ENCODE measurements at regions not wholly inside any gene's neighbourhood (a gene's known extent, or its start where the extent isn't known, plus 50 kb on each side); places are given as distances from the start of the nearest gene placed in this dataset.

DNA sequence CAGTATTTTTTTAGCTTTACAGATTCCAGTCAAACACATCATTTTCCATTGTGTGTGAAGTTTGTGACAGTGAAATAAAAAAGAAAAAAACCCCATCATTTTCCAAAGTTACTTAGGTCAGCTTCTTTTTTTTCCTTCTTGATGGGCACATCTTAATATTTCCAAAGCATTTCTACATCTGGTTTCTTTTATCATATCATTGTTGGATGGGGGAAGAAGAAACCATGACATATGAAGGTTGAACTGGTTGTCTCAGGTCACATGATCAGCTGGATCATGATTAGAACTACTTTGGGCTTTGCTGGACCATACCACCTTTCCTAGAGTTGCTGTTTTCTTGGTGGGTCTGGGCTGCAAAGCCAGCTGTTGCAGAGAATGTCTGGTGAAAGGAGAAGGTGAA is 59.8 kb downstream of the FOS start:
- Mint-ChIP-seq H3K4me3 (ENCODE audit: unreplicated experiment) (no peak overlapping the region), H3K27me3 (ENCODE audit: insufficient read depth, unreplicated experiment) (no peaks in the 10 kb centered on the region), H3K36me3 (ENCODE audit: insufficient read depth, unreplicated experiment) (no peaks in the 10 kb centered on the region), H3K27ac (ENCODE audit: unreplicated experiment) (no peak overlapping the region), H3K4me1 (ENCODE audit: low read depth, unreplicated experiment) (no peaks in the 10 kb centered on the region), H3K9me3 (ENCODE audit: unreplicated experiment) (no peaks in the 10 kb centered on the region)
- H3K27me3 ChIP-seq (replicated peaks; ENCODE audit: control insufficient read depth, insufficient read depth, low read length) = no peaks in the 10 kb centered on the region
- BruUV-seq (replicated peaks) = no TSS peak
- TF ChIP-seq, protein P1, sequence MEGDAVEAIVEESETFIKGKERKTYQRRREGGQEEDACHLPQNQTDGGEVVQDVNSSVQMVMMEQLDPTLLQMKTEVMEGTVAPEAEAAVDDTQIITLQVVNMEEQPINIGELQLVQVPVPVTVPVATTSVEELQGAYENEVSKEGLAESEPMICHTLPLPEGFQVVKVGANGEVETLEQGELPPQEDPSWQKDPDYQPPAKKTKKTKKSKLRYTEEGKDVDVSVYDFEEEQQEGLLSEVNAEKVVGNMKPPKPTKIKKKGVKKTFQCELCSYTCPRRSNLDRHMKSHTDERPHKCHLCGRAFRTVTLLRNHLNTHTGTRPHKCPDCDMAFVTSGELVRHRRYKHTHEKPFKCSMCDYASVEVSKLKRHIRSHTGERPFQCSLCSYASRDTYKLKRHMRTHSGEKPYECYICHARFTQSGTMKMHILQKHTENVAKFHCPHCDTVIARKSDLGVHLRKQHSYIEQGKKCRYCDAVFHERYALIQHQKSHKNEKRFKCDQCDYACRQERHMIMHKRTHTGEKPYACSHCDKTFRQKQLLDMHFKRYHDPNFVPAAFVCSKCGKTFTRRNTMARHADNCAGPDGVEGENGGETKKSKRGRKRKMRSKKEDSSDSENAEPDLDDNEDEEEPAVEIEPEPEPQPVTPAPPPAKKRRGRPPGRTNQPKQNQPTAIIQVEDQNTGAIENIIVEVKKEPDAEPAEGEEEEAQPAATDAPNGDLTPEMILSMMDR (IDR thresholded peaks at IDR 0.05; ENCODE audit: insufficient read depth in 1 of 2, low read depth in 1 of 2, low read length in 1 of 2, severe bottlenecking in 1 of 2, unreplicated experiment in 1 of 2) = no peak
- H3K9me3 ChIP-seq = no peaks in the 10 kb centered on the region; the same call in 1 of the 2 replicates
- H3K4me3 ChIP-seq (ENCODE audit: low read depth, low read length) = no peak overlapping the region
- H3K36me3 ChIP-seq (ENCODE audit: control insufficient read depth, insufficient read depth, low read length) = no peaks in the 10 kb centered on the region
- ChIA-PET CTCF (no interaction called here), POLR2A (no interaction called here)
- no peaks in the 10 kb centered on the region for H3K4me1 ChIP-seq
- no peak for DNase-seq
- intact Hi-C loops (cut with micrococcal nuclease; ENCODE audit: unreplicated experiment) = no loop called here

DNA sequence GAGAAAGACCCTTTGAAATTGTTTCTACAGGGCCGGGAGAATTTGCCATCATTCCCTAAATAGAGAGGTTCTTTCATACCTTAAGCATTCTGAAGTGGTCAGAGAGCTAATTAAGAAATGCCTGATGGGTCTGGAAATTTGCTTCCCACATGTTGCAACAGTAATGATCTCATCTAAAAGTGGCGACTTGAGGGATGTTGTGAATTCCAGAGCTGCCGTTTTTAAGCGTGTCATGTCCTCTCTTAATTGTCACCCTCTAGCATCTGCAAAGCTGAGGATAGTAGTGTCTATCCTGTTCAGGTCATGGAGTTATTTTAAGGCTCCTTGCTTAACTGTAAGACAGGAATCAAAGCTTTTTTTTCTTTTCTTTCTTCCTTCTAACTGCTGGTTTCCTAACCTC is 60.4 kb downstream of the FOS start:
- H3K27ac Mint-ChIP-seq (ENCODE audit: unreplicated experiment) = no peak overlapping the region
- CTCF ChIA-PET = no interaction called here
- no peaks in the 10 kb centered on the region for H3K4me1 ChIP-seq
- H3K36me3 ChIP-seq (ENCODE audit: control insufficient read depth, insufficient read depth, low read length) = no peaks in the 10 kb centered on the region
- no peak overlapping the region for H3K4me3 Mint-ChIP-seq (ENCODE audit: unreplicated experiment)
- no peak for DNase-seq
- H3K4me1 Mint-ChIP-seq (ENCODE audit: low read depth, unreplicated experiment) = no peaks in the 10 kb centered on the region
- intact Hi-C loops (cut with micrococcal nuclease; ENCODE audit: unreplicated experiment) = no loop called here
- H3K27me3 Mint-ChIP-seq (ENCODE audit: insufficient read depth, unreplicated experiment) = no peaks in the 10 kb centered on the region
- POLR2A ChIA-PET = no interaction called here
- H3K4me3 ChIP-seq (ENCODE audit: low read depth, low read length) = no peak overlapping the region
- no TSS peak for BruUV-seq (replicated peaks)
- TF ChIP-seq, protein P1 (IDR thresholded peaks at IDR 0.05; ENCODE audit: insufficient read depth in 1 of 2, low read depth in 1 of 2, low read length in 1 of 2, severe bottlenecking in 1 of 2, unreplicated experiment in 1 of 2) = no peak
- no peaks in the 10 kb centered on the region for H3K36me3 Mint-ChIP-seq (ENCODE audit: insufficient read depth, unreplicated experiment)
- no peaks in the 10 kb centered on the region for H3K9me3 Mint-ChIP-seq (ENCODE audit: unreplicated experiment)
- no peaks in the 10 kb centered on the region for H3K27me3 ChIP-seq (replicated peaks; ENCODE audit: control insufficient read depth, insufficient read depth, low read length)
- no peaks in the 10 kb centered on the region; the same call in 1 of the 2 replicates for H3K9me3 ChIP-seq

DNA sequence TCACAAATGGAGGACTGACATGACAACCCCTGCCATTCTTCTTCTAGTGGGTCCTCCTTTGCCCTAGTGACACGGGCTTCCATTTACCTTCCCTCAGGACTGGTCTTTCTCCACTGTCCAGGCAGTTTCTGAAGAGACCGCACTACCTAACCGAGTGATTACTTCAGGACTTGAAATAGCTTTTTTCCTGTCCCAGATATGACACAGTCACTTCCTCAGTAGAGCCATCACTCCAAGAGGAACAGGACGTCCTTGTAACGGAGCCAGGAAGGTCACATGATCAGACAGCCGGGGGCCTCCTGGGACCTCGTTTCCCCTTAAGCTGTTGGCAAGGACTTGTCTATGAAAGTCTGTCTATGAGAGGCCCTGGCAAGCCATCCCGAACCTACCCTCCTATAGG is 62.3 kb downstream of the FOS start:
- intact Hi-C loops (cut with micrococcal nuclease; ENCODE audit: unreplicated experiment) = no loop called here
- Histone ChIP-seq H3K4me1 (no peaks in the 10 kb centered on the region), H3K9me3 (no peaks in the 10 kb centered on the region; the same call in 1 of the 2 replicates), H3K36me3 (ENCODE audit: control insufficient read depth, insufficient read depth, low read length) (no peaks in the 10 kb centered on the region), H3K4me3 (ENCODE audit: low read depth, low read length) (no peak overlapping the region), H3K27me3 (replicated peaks; ENCODE audit: control insufficient read depth, insufficient read depth, low read length) (no peaks in the 10 kb centered on the region)
- Mint-ChIP-seq H3K4me1 (ENCODE audit: low read depth, unreplicated experiment) (no peaks in the 10 kb centered on the region), H3K27ac (ENCODE audit: unreplicated experiment) (no peak overlapping the region), H3K9me3 (ENCODE audit: unreplicated experiment) (peaks cover 12% of the 10 kb centered on the region), H3K4me3 (ENCODE audit: unreplicated experiment) (no peak overlapping the region), H3K36me3 (ENCODE audit: insufficient read depth, unreplicated experiment) (no peaks in the 10 kb centered on the region), H3K27me3 (ENCODE audit: insufficient read depth, unreplicated experiment) (no peaks in the 10 kb centered on the region)
- no TSS peak for BruUV-seq (replicated peaks)
- POLR2A ChIA-PET = no interaction called here
- TF ChIP-seq, protein P1 (IDR thresholded peaks at IDR 0.05; ENCODE audit: insufficient read depth in 1 of 2, low read depth in 1 of 2, low read length in 1 of 2, severe bottlenecking in 1 of 2, unreplicated experiment in 1 of 2) = no peak
- no peak for DNase-seq
- CTCF ChIA-PET = no interaction called here
